ENCODE measurements at regions not wholly inside any gene's neighbourhood (a gene's known extent, or its start where the extent isn't known, plus 50 kb on each side); places are given as distances from the start of the nearest gene placed in this dataset.

- no peak for DNase-seq
These were observed 168.5 kb upstream of the FOXN2 start for GRCh38 chr2:48145845-48146452.

- DNase-seq = no peak
These were observed 167.9 kb upstream of the FOXN2 start for GRCh38 chr2:48146552-48146951.

- DNase-seq = no peak
These were observed 166.8 kb upstream of the FOXN2 start for GRCh38 chr2:48147719-48148118.

- DNase-seq = no peak
These were observed 165.5 kb upstream of the FOXN2 start for GRCh38 chr2:48148841-48149430.

- DNase-seq = no peak
These were observed 157.3 kb upstream of the FOXN2 start for GRCh38 chr2:48157150-48157549.

GRCh38 chr2:48161628-48162027 lies 152.9 kb upstream of the FOXN2 start:
- DNase-seq = no peak

GRCh38 chr2:48162742-48163141 lies 151.7 kb upstream of the FOXN2 start:
- no peak for DNase-seq

GRCh38 chr2:48165070-48165753 lies 149.3 kb upstream of the FOXN2 start:
- DNase-seq = no peak

- DNase-seq = no peak
These were observed 145.3 kb upstream of the FOXN2 start for GRCh38 chr2:48169141-48169592.

GRCh38 chr2:48170281-48170680 lies 144.2 kb upstream of the FOXN2 start:
- no peak for DNase-seq

GRCh38 chr2:48173141-48173540 lies 141.3 kb upstream of the FOXN2 start:
- no peak for DNase-seq

GRCh38 chr2:48174503-48174902 lies 140.0 kb upstream of the FOXN2 start:
- no peak for DNase-seq

GRCh38 chr2:48175254-48175653 lies 139.2 kb upstream of the FOXN2 start:
- DNase-seq = no peak

GRCh38 chr2:48175656-48176055 lies 138.8 kb upstream of the FOXN2 start:
- DNase-seq = no peak

- no peak for DNase-seq
These were observed 137.6 kb upstream of the FOXN2 start for GRCh38 chr2:48176876-48177275.

- DNase-seq = no peak
These were observed 135.9 kb upstream of the FOXN2 start for GRCh38 chr2:48178611-48179010.

GRCh38 chr2:48180557-48180956 lies 133.9 kb upstream of the FOXN2 start:
- no peak for DNase-seq

GRCh38 chr2:48183276-48183675 lies 131.2 kb upstream of the FOXN2 start:
- DNase-seq = no peak

GRCh38 chr2:48183991-48184390 lies 130.5 kb upstream of the FOXN2 start:
- DNase-seq = no peak

- no peak for DNase-seq
These were observed 127.0 kb upstream of the FOXN2 start for GRCh38 chr2:48187503-48187902.

GRCh38 chr2:48189552-48190228 lies 124.8 kb upstream of the FOXN2 start:
- no peak for DNase-seq

GRCh38 chr2:48190230-48190629 lies 124.3 kb upstream of the FOXN2 start:
- no peak for DNase-seq

- no peak for DNase-seq
These were observed 119.8 kb upstream of the FOXN2 start for GRCh38 chr2:48194641-48195040.

- no peak for DNase-seq
These were observed 119.3 kb upstream of the FOXN2 start for GRCh38 chr2:48195169-48195568.
